ENCODE measurements at regions not wholly inside any gene's neighbourhood (a gene's known extent, or its start where the extent isn't known, plus 50 kb on each side); places are given as distances from the start of the nearest gene placed in this dataset.

DNA sequence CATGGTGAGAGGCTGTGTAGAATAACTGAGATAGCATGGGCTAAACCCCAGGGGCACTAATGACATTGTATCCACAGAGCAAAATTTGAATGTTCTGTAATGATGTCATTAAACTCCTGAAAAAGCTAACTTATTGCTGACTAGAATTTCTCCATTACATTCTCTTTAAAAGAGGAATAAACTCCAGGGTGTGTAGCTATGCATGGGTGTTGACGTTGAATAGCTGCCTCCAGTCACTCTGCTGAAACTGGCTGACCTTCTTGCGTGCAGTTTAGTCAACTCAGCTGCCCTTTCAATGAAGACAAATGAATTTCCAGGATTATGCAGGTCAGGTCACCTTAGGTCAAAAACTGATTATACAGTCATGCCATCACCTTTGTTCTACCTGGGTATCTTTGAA, 617.5 kb upstream of the WWC1 start:
- no peak for DNase-seq

DNA sequence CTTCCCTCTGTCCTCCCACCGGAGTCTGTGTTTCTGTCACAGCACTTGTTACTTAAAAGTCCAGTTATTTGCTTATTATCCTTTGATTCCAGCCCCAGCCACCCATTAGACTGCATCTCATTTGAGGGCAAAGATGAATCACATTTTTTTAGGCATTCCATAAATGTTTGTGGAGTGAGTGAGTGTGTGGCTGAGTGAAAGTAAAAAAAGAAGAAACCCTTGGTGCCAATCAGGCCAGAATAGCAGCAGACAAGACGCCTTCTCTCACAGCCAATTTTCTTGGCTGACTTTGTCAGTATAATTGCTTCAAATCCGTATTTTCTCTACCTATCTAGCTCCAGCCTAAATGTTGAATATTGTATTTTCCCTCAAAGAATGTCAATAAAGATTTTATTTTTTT, 613.0 kb upstream of the WWC1 start:
- no peak for DNase-seq

DNA sequence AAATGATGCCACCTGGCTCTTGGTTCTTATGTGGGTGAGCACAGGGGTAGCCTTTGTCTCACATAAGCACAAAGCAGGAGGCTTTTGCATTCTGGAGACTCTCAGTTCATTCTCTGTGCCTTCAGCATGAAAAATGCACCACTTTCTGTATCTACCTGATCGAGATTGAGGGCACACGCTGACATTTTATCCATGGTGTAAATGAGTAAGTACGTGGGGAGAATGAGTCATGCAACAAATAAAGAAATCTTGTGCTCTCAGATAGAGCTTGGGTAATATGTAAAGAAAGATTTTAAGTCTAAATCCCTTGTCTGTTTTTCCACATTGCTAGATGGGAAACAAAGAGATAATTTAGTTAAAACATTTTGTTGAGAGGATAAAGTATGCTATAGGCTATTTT, 607.2 kb upstream of the WWC1 start:
- no peak for DNase-seq

DNA sequence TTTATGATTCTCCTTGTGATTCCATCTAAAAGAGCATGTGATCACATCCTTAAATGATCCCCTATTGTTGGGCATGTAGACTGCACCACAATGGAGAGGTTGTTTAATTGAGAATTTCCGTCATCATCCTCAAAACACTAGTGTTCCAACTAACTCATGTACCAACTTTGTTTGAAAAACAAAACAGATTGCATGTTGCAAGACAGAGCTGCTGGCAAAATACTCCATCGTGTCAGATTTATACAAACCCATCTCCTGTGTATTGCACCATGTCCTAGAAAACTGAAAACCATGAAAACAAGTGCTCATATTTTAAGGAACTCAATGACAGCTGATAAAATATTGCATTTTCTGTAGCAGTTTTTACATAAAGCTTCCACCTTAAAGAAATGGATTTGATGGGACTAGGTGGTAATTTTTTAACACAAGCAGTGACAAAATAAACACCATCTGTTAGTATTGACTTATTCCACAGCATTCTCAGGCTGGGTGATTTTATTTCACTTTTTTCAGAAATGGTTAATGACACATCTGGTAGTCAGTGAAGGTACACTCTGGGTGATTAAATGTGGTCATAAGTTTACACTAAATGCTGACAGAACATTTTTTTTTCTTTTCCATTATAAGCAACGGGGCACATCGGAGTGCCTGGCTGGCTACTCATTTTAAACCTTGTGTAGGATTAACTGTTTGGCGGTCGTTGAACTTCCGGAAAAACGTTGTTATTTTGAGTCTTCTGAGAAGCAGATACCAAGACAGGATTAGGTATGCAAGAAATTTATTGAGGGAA, 602.9 kb upstream of the WWC1 start:
- DNase-seq = no peak

DNA sequence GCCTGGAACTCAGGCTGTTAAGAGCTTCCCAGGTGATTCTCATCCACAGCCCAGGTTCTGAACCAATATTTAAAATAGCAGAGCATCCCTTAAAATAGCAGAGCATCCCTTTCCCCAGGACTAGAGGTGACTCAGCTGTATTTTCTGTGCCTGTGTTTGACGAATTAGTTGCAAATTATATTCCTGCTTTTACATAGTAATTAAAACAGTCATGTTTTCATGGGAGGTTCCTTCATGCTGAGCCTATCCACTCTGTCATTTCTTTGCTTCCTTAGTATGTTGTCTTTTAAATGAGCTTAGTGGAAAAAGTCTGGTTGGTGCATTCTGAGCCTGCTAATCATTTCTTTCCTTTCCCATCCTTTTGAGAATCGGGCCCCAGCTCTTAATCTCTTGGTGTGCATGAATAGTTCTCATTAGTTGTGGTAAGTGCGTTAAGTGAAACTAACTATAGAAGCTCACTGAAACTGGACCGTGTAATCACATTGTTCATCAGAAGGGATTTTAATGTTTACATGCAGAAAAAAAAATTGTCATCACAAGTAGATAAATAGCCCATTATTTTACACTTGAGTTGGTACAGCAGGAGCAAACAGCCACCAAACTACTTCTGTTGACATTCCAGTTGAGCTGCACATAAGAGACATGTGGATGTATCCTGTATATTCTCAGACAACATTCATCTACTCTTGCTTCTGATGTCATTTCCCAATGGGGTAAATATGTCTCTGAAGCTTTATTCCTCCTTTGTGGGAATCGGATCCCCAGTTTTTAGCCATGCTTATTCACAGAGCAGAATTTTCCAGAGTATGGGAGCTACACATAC, 596.9 kb upstream of the WWC1 start:
- DNase-seq = no peak

DNA sequence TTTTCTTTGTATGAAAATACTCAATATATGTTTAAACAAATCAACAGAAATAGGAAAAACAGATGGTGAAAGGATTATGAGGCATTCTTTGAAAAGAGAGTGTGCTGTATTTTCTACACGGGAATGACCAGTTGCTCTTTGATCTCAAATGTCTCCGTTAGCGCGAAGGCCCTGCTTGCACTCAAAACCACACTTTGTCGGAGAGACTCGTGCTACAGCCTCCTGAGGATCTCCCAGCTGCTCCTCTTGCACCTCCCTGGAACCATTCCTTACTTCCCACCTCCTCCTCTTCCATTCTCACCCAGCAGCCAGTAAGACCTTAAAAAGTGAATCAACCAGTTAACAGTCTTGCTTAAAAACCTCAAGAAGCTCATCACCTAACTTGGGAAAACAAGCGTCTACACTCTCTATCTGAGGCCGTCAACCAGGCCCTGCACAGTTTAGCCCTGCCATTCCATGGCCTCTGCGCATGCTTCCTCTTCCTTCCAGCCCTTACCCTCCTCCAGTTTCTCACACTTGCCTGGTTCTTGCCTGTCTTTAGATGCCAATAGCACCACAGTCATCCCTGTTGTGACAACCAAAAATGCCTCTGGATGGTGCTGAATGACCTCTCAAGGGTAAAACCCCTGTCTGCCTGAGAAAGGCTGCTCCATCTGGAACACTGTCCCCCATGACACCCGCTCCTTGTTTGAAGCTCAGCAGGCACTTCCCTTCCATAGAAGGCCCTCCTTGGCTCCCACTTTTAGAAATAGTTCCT, 594.7 kb upstream of the WWC1 start:
- DNase-seq = no peak

DNA sequence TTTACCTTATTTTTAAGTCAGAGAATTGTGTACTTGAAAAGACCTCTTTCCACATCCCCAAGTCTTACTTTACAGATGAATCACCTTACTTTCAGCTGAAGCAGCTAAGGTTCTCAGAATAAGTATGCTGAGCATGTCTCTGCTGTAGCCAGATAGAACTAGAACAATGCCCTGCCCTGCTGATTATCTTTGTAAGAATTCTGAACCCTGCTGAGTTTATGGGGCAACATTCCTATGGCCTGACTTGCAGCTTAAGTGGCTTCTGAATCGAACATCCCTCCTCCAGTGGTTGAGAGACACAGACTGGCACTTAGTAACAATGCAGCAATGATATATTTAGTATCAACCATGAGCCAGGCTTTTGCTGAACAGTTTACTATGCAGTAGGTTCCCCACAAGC, 592.0 kb upstream of the WWC1 start:
- DNase-seq = no peak

DNA sequence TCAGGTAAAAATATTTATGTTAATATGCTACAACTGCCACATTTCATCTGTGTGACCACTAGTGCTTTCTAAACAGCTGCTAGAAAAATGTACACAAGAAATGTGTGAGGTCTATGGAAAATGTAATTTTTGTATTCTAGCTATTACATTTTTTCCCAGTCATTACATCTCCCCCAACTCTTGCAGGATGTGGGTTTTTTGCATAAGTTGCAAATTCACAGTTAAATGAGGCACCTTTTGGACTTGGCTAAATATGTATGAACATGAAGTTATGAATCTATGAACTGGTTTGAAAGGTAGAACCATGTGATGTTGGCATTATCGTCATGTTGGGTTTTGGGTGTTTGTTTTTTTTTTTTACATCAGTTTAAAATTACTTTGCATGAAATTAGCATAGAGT, 590.4 kb upstream of the WWC1 start:
- DNase-seq = no peak

DNA sequence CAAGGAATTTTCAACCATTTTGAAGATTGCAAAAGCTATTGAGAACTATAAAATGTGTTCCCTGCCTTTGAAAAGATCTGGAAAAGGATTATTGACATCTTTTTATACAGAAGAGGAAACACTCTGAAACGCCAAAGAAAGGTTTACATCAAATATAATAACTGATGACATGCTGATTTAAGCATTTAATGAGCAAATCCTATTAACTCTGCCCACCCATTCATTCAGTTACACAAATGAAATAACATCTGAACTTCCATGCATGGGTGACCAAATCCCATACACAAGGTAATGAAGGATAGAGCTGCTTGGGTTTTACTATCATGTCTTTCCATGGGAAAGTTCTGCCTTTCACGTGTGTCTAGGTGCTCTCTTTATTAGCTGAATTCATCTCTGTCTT, 589.4 kb upstream of the WWC1 start:
- no peak for DNase-seq

DNA sequence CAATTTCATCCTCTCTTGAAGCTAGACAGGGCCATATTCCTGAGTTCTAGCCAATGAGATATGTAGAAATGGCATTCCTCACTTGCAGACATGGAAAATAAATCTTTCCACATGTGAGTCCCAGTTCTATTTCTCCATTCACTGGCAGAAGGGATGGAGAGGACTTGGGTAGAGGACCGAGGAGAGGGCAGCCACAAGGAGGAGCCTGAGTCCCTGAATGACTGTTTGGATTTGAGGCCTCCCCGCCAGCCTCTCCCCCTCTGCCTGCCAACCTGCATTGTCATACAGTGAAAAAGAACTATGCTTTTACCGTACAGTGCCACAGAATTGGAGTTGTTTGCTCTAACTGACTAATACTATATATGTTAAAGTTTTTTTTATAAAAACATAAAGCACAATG, 583.0 kb upstream of the WWC1 start:
- DNase-seq = no peak

DNA sequence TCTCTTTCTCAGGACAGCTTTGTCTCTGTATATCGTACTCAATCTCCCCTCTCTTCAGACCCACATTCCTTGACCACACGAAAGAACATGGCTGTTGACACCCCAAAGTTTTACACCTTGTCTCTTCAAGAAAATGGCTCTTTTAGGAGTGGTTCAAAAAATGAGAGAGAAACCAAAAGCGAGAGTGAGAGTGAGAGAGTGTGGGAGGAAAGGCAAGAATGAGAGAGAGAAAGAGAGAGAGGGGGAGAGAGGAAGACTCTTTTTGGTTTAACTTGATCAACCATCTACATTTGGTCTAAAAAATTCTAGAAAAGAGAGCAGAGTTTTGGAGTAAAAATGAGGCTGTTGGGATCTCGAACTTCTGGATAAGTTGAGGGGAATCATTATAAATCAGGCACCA, 581.8 kb upstream of the WWC1 start:
- DNase-seq = no peak

DNA sequence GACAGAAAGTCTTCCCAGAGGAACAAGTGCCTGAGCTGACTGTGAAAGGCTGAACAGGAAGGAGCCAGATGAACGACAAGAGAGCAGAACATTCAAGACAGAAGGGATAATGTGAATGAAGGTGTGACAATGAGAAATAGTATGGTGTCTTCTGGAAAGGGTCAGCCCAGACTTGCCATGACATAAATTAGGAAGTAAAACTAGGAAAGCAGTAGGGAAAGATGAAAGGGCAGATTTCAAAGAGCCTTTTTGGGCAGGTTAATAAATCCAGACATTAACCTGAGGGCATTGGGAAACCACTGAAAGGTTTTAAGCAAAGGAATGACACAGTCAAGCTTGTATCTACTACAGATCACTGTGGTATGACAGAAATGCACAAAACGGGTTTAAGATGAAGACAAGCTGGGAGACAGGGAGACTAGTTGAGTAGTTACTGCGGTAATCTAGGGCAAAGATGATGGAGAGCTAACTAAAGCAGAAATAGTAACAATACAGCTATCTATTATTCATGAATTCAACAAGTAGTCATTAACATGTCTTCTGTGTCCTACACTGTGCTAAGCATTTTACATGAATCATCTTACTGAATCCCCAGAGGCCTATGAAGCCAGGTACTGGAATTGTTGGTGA, 580.9 kb upstream of the WWC1 start:
- DNase-seq = no peak

DNA sequence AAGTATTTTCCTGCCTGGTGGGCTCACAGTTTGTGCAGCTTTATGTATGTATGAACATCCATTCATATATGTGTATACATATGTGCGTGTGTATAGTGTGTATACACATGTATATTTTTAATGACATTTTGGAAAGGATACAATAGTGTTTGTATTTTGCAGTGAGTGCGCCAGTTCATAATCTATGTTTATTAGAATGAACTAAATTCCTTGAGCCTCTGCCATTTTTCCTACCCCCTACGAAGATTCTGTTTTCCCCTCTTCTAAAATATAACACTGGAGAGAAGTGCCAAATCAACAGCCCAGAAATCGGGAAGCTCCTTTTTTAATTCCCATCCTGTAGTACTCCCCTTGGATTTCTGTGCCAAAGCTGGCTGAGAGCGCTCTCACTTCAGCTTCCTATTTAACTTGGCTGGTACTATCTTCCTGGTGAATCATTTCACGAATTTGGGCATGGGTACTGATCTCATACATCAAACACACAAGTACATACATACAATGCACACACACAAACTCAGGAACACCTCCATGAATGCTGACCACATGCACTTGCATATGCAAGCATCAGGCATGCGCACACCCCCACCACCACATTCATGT, 578.4 kb upstream of the WWC1 start:
- DNase-seq = no peak

DNA sequence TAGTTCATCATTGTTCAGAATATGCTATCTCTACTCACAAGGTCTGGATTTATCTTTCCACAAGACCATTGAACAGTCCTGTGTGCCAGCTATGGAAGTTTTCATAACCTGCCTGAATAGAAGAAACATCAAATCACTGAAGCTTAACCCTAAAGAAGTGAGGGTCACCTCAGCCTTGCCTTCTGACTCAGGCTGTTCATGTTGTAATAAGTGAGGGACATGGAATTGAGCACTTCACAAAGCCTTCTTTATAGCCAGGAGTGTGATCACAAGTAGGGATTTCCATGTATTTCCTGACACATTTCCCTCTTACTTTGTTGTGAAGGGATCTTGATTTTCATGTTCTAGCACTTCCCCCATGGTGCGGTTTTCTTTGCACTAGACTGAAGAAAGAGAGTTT, 577.5 kb upstream of the WWC1 start:
- DNase-seq = no peak

DNA sequence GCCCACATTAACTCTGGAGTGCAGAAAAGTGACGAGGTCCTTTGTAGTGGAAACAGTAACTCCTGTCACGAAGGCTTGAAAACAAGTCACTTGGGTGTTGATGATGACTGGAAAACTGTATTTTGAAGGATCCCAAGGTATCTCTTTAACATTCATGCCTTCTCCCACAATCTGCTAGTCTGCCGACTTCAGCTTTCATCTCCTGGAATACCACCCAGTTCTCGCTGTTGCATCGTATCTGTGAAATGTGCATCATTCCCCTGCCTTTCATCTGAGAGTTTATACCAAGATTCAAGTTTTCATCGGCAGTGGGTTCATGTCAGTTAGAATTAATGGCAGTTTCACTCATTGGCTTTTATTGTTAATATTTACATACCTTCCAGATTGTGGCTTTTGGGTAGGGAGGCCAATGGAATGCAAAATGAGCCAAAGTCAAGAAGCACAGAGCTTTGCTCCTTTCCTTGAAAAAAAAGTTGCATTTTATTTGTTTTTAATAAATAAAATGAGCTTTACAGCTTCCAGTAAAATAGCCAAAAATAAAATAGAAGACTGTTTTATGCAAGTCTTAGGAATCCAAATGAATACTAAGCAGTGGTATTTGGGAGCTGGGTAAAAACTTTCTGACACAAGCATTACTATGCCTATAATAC, 575.2 kb upstream of the WWC1 start:
- DNase-seq = no peak

DNA sequence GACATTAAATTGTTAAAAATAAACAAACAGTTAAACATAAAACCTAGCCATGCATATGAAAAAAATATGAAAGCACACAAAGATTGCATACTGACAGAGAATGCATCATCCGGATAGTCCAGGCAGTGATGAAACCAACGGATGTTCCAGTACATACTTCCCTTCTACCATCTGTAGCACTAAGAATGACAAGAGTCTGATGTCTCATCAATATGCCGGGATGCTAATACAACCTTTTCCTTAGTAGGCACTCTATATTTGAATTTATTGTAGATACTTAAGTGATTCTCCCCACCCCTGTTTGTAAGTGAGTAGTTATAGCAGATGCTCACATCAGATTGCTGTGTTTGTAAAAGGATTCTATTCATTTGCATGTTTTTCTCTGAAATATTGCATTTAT, 571.2 kb upstream of the WWC1 start:
- no peak for DNase-seq

DNA sequence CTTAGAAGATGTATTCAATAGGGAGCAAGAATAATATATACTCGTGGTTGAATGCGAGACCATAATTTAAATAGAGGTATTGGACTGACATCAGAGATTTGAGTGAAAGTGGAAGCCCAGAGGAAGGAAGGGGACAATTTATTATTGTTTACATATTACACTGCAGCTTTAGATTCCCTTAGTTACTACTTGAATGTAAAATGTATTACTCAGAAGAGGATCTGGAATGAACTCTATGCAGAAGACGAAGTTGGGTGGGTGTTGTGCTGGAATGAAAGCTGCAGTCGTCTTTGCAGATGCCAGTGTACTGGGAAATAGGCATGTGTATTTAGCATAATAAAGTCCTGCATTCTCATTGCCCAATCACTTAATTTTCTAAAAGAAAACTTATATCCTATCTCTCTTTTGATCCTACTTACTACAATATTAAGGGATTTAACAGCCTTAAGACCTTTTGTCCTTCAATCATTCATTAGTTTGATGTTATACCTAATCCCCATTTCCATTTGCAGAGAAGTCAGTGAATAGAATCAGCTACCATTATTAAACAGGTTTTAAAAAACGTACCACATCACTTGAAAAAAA, 570.7 kb upstream of the WWC1 start:
- DNase-seq = no peak

DNA sequence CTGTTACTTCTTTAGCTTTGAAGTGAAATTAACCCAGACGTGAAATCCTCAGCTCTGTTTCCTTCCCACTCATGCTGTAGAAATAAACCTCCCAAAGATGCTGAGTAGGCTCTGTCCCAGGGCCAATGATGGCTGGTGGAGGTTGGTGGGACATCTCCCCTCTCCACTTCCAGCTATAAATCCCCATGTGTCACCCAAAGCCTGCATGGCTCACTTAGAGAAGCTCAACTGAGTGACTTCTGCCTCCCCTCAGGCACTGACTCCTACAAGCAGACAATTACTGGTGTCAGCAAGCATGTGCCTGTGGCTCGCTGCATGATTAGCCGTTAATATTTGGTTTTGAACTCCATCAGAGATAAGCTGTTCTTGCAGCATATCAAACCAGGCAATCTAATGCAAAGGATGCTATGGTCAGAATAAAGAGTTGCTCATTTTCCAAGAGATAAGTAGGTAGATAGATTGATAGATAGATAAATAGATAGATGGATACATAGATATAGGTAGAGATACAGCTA, 569.5 kb upstream of the WWC1 start:
- no peak for DNase-seq

DNA sequence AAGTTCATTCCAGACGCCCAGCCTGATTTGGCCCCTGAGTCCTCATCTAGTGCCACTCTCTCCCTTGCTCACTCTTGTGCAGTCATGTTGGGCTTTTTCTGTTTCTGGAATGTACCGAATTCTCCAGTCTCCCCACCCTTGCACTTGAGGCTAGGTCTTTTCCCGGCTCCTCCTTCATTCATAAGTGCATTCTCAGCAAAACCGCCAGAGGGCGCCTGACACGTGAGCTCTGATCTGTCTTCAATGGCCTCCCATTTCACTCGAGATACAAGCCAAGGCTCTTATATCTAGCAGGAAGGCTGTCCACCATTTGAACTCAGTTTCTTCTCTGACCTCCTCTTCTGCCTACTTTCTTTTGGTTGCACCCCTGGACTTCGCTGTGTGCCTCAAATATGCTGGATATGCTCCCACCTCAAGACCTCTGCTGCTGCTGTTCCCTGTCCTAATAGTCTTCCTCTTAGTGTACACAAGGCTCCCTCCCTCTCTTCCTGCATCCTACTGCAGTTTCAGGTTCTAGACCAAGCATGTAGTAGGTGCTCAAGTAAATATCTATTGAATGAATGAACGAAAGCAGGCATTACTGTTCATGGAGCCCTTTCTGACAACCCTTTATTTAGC, 568.1 kb upstream of the WWC1 start:
- DNase-seq = peak; percentile 36

DNA sequence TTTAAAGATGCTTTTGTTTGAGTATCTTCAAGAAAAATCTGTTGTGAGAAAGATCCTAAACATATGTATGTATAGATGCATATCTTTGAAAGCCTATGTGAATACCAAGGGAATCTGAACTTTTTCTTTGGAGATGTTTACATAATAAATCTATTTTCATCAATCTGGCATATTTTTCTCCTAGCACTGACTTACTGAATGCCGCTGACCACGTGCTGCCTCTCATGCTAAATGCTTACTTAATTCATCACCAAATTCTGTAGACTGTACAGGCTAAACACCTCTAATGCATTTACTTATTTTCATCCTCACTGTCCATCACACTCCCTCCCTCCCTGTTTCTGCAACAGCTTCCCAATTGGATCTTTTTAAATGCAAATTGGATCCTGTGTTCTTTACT, 566.2 kb upstream of the WWC1 start:
- no peak for DNase-seq

DNA sequence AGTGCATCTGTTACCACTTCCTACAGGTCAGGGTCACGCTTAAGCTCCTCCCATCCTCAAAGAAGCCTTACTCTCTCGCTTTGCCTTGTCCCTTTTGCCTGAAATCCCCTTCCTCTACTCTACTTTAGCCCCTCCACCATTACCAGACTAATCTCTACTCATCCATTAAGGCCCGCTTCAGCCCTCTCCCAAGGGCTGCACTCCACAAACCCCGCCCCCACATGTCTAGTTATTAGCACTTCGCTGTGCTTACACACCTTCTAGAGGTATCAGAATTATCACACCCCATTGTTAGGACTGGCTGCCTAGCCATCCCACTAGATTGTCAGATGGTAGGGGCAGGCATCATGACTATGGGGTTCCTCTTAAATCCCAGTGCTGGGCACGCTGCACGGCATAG, 565.7 kb upstream of the WWC1 start:
- no peak for DNase-seq

All from NCI-H2029 treated with DMSO at 0.1 percent for 48 hours (cell line).